Right cardiac atrium (tissue), 5 donors: ENCODE measurements at regions not wholly inside any gene's neighbourhood (a gene's known extent, or its start where the extent isn't known, plus 50 kb on each side); places are given as distances from the start of the nearest gene placed in this dataset.

Source experiments
- ATAC-seq, 2 donors: fragments of 200-7000 bp; cut with Tn5 transposase; one replicate each; pipeline versions ENCODE4 v1.8.0 to v1.9.1; 2020; ENCODE audit warnings: moderate library complexity in 2 of 2, mild to moderate bottlenecking in 1 of 2
- DNase-seq, 3 donors: peaks; one replicate each; pipeline ENCODE4 v3.0.0-alpha.2; 2020
- H3K27ac ChIP-seq: one replicate; pipeline ENCODE4 v1.5.1; 2013; ENCODE audit warnings: mild to moderate bottlenecking, low read length, control low read depth, moderate library complexity
- H3K27me3 ChIP-seq: one replicate; pipeline ENCODE4 v1.6.1; 2013; ENCODE audit not compliant: control insufficient read depth, insufficient read depth
- H3K4me1 ChIP-seq: one replicate; pipeline ENCODE4 v1.6.1; 2013; ENCODE audit warnings: low read length; ENCODE audit not compliant: control insufficient read depth, insufficient read depth
- H3K4me3 ChIP-seq: one replicate; pipeline ENCODE4 v1.5.1; 2013; ENCODE audit warnings: low read length, control low read depth
- H3K9me3 ChIP-seq: one replicate; pipeline ENCODE4 v1.6.1; 2013; ENCODE audit warnings: low read length; ENCODE audit not compliant: control insufficient read depth
- WGBS: extraction: QIAGEN DNeasy Blood & Tissue Kit; methylation state at CpG from one replicate; pipeline ENCODE4 v1.1.7; 2013; 5-methylcytosine and 5-hydroxymethylcytosine counted together
- intact Hi-C, 4 donors: fragments of 100-400 bp; cut with DNase I; formaldehyde crosslinking; loops; one replicate each; pipeline versions ENCODE4 v1.11.0 to v1.14.0; 2022 to 2023
- donor health status: healthy with polysubstance abuse.
- donor health status: DM: no; HTN: yes; CAD: no.
- donor health status: DM: no; HTN: no; CAD: no.
- donor health status: DM: no; HTN: yes; CAD: no; lungs with severe emphysema.
- donor health status: DM: yes; HTN: yes; CAD: no.

GRCh38 chr6:102390541-102390940, 997.0 kb downstream of the GRIK2 start:
- intact Hi-C loops, result no loop called here
- H3K27ac ChIP-seq, result no peak overlapping the region
- DNase-seq (no peak), ATAC-seq (no peak)
- H3K4me3 ChIP-seq, result no peak overlapping the region
- H3K9me3 ChIP-seq, result no peaks in the 10 kb centered on the region
- 70% methylated on average over 6 of the region's 6 CpGs for WGBS
- no peaks in the 10 kb centered on the region for H3K4me1 ChIP-seq
- H3K27me3 ChIP-seq, result no peaks in the 10 kb centered on the region

- no peak overlapping the region for H3K4me3 ChIP-seq
- no peak overlapping the region for H3K27ac ChIP-seq
- WGBS, result 72% methylated on average over 11 of the region's 11 CpGs
- no peak for ATAC-seq
- peak in 2 of 3 donors; percentile 9 to 31 for DNase-seq
- H3K4me1 ChIP-seq, result no peaks in the 10 kb centered on the region
- intact Hi-C loops, result no loop called here
- no peaks in the 10 kb centered on the region for H3K27me3 ChIP-seq
- no peaks in the 10 kb centered on the region for H3K9me3 ChIP-seq
Measured at GRCh38 chr6:102389994-102390393, 996.5 kb downstream of the GRIK2 start.

- Histone ChIP-seq H3K4me3 (no peak overlapping the region), H3K4me1 (no peaks in the 10 kb centered on the region), H3K27ac (no peak overlapping the region), H3K9me3 (no peaks in the 10 kb centered on the region), H3K27me3 (no peaks in the 10 kb centered on the region)
- ATAC-seq, result no peak
- intact Hi-C loops, result no loop called here
- no peak for DNase-seq
- WGBS, result 60% methylated on average over 2 of the region's 2 CpGs
Measured at GRCh38 chr6:102387326-102388033, 994.0 kb downstream of the GRIK2 start.

- H3K9me3 ChIP-seq, result no peaks in the 10 kb centered on the region
- intact Hi-C loops, result no loop called here
- no peak for ATAC-seq
Measured at GRCh38 chr6:102381203-102381602, 987.7 kb downstream of the GRIK2 start.

GRCh38 chr6:102356170-102356569, 962.7 kb downstream of the GRIK2 start:
- no peak for DNase-seq
- Histone ChIP-seq H3K27me3 (no peaks in the 10 kb centered on the region), H3K4me3 (no peak overlapping the region), H3K9me3 (no peaks in the 10 kb centered on the region), H3K4me1 (no peaks in the 10 kb centered on the region), H3K27ac (no peak overlapping the region)
- intact Hi-C loops, result no loop called here
- WGBS, result 75% methylated on average over 8 of the region's 8 CpGs
- ATAC-seq, result no peak

More at GRCh38 chr6:102381203-102381602, 987.7 kb downstream of the GRIK2 start:
- Histone ChIP-seq H3K4me3 (no peak overlapping the region), H3K27ac (no peak overlapping the region), H3K4me1 (no peaks in the 10 kb centered on the region), H3K27me3 (no peaks in the 10 kb centered on the region)
- DNase-seq, result no peak

GRCh38 chr6:102355578-102355977, 962.1 kb downstream of the GRIK2 start:
- WGBS, result 69% methylated on average over 1 of the region's 1 CpG
- Histone ChIP-seq H3K9me3 (no peaks in the 10 kb centered on the region), H3K27me3 (no peaks in the 10 kb centered on the region), H3K4me1 (no peaks in the 10 kb centered on the region), H3K4me3 (no peak overlapping the region), H3K27ac (no peak overlapping the region)
- intact Hi-C loops, result no loop called here
- ATAC-seq, result no peak
- no peak for DNase-seq

- intact Hi-C loops, result no loop called here
- H3K27ac ChIP-seq, result no peak overlapping the region
- no peaks in the 10 kb centered on the region for H3K9me3 ChIP-seq
- H3K4me1 ChIP-seq, result no peaks in the 10 kb centered on the region
- WGBS, result 46% methylated on average over 5 of the region's 5 CpGs
- DNase-seq (no peak), ATAC-seq (no peak)
- H3K4me3 ChIP-seq, result no peak overlapping the region
- H3K27me3 ChIP-seq, result no peaks in the 10 kb centered on the region
Measured at GRCh38 chr6:102352552-102352951, 959.0 kb downstream of the GRIK2 start.

- intact Hi-C loops, result no loop called here
- no peak for ATAC-seq
- WGBS, result 66% methylated on average over 2 of the region's 2 CpGs
- Histone ChIP-seq H3K27me3 (no peaks in the 10 kb centered on the region), H3K4me1 (no peaks in the 10 kb centered on the region), H3K27ac (no peak overlapping the region), H3K4me3 (no peak overlapping the region), H3K9me3 (no peaks in the 10 kb centered on the region)
- DNase-seq, result no peak
Measured at GRCh38 chr6:102344769-102345168, 951.3 kb downstream of the GRIK2 start.

- 79% methylated on average over 4 of the region's 4 CpGs for WGBS
- DNase-seq, result no peak
- ATAC-seq, result no peak
- Histone ChIP-seq H3K27ac (no peak overlapping the region), H3K27me3 (no peaks in the 10 kb centered on the region), H3K4me3 (no peak overlapping the region), H3K9me3 (no peaks in the 10 kb centered on the region), H3K4me1 (no peaks in the 10 kb centered on the region)
- intact Hi-C loops, result no loop called here
Measured at GRCh38 chr6:102340311-102340710, 946.8 kb downstream of the GRIK2 start.

- Histone ChIP-seq H3K4me1 (no peaks in the 10 kb centered on the region), H3K27me3 (no peaks in the 10 kb centered on the region), H3K4me3 (no peak overlapping the region), H3K9me3 (no peaks in the 10 kb centered on the region), H3K27ac (no peak overlapping the region)
- 85% methylated on average over 8 of the region's 8 CpGs for WGBS
- no peak for DNase-seq
- intact Hi-C loops, result no loop called here
- no peak for ATAC-seq
Measured at GRCh38 chr6:102333736-102334135, 940.2 kb downstream of the GRIK2 start.

- Histone ChIP-seq H3K4me3 (no peak overlapping the region), H3K27me3 (no peaks in the 10 kb centered on the region), H3K4me1 (no peaks in the 10 kb centered on the region), H3K27ac (no peak overlapping the region), H3K9me3 (no peaks in the 10 kb centered on the region)
- intact Hi-C loops, result no loop called here
- WGBS, result 81% methylated on average over 4 of the region's 4 CpGs
- ATAC-seq, result no peak
- DNase-seq, result peak in 1 of 3 donors; percentile 11
Measured at GRCh38 chr6:102327697-102328225, 934.3 kb downstream of the GRIK2 start.

- no peak for DNase-seq
- Histone ChIP-seq H3K4me1 (no peaks in the 10 kb centered on the region), H3K27me3 (no peaks in the 10 kb centered on the region), H3K4me3 (no peak overlapping the region), H3K9me3 (no peaks in the 10 kb centered on the region), H3K27ac (no peak overlapping the region)
- intact Hi-C loops, result no loop called here
- ATAC-seq, result no peak
- WGBS, result 60% methylated on average over 1 of the region's 1 CpG
Measured at GRCh38 chr6:102313699-102314098, 920.2 kb downstream of the GRIK2 start.
